Activated T-helper 1 cell treated with anti-CD3 and anti-CD28 coated beads, Interleukin-2, amount 50 U/mL, for 16 hours (primary cell): ENCODE measurements at regions not wholly inside any gene's neighbourhood (a gene's known extent, or its start where the extent isn't known, plus 50 kb on each side); places are given as distances from the start of the nearest gene placed in this dataset.

Experiments
- DNase-seq, 2 donors: peaks; one replicate each; pipeline ENCODE4 v3.0.0-alpha.2; 2020; ENCODE audit warnings: low read depth in 1 of 2, low spot score in 1 of 2

DNA sequence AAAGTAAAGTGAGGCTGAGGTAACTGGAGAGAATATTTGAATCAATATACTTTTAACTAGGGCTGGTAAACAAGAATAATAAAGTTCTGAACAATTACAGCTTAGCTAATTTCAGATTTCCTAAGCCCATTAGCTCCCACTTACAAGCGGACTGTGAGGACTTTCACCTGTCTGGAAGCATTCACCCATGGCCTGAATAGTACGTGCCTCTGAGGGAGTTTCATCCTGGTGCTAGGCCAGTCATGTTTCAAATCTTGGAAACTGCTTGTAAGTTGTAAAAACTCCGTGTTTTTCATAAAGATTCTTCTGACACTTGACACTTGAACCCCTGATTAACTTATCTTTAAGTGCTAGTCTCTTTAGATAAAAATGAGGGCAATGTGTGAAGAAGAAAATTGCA, 975.2 kb upstream of the GHITM start:
- no peak for DNase-seq

DNA sequence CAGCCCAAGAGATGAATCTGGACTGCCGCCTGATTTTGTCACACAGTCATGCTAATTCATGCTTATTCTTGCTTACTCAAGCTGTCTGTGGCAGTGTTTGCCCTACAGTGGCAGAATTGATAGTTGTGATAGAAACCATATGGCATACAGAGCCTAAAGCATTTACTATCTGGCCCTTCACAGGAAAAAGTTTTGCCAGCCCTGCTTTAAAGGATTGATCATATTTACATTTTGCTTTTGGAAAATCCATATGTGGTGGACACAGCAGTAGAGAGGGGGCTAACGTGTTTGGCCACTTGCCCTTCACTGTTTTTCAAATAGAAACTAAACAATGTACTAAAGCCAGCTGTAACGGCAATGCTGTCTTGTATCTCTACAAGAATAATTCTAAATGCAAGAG, 974.0 kb upstream of the GHITM start:
- DNase-seq = no peak

DNA sequence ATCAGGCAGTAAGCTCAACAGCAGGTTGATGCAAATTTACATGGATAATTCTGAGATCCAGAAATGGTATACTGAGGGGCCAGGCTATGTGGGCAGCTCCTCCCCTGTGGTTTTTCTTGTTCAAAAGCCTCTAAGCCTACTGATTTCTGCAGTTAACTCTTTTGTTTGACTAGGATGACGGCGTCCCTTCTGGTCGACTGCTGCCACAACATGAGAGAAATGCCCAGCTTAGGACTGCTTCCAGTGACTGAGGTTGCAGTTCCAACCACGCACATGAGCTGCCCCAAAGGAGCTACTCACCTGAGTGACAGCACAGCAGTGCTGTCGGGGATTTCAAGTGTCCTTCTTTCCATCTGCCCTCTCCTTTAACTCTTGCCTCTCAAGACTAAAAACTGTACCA, 973.0 kb upstream of the GHITM start:
- no peak for DNase-seq

DNA sequence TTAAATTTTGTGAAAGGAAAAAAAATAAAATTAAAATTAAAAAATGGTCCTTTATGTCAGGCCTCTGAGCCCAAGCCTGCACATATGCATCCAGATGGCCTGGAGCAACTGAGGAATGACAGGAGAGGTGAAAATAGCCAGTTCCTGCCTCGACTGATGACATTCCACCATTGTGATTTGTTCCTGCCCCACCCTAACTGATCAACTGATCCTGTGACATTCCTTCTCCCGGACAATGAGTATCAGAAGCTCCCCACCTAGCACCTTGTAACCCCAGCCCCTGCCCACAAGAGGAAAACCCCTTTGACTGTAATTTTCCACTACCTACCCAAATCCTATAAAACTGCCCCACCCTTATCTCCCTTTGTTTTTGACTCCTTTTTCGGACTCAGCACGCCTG, 972.2 kb upstream of the GHITM start:
- no peak for DNase-seq

DNA sequence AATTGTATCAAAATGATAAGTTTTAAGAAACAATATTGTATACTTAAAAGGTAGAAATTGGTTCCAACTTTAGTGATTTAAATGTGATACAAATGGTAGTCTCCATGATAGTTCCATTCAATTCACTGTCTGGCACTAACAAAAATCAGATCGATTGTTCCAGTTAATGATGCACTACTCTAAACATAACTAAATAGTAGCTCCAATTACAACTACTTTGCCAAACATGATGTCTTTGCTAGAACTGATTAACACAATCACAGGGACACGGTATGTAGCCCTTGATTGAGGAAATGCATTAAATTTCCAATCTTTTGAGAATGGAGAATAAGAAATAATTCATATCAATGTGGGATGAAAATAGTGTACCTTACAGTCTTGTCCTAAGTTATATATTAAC, 962.4 kb upstream of the GHITM start:
- no peak for DNase-seq

DNA sequence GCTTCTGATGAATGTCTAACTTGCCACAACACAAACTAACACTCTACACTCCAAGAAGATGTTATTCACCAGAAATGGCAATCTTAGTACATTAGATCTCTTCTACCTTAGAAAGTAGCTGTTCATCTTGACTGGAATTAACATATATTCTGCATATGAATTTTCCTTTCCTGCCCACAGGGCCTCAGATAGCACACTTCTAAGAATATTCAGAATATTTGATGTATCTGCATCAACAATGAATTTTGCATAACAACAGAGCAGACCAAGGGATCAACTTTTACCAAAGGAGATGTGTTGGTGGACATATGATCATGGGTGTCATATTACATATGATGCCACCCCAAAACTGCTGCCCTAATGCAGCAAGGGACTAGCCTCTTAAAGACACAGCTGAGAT, 960.8 kb upstream of the GHITM start:
- no peak for DNase-seq

DNA sequence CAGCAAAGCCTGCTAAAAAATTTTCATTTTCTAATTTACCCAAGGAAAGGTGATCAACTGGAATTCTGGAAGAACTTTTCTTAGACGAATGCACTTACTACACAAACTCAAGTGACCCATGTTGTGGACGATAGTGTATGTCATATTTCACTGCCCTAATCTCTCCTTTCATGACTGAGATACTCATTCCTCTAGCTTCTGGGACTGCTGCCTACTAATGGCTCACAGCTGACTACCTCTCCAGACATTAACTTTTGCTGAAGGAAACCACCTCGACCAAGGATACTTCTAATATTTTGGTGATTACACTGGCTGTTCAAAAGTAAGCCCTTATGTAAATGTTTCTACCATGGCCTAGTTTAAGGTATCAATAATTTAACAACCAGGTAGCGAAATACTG, 959.9 kb upstream of the GHITM start:
- DNase-seq = no peak

DNA sequence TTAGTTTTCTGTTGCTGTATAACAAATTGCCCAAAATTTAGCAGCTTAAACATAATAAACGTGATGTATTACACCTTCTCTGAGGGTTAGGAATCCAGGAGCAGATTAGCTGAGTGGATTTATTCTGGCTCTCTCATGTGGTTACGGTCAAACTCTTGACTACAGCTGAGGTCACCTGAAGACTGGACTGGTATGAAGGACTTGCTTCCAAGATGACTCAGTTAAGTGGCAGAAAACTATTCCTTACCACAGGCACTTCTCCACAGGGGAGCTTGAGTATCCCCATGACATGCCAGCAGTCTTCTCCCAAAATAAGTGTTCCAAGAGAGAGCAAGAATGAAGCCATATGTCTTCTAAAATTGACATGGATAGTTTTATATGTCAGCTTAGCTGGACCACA, 957.2 kb upstream of the GHITM start:
- DNase-seq = no peak

DNA sequence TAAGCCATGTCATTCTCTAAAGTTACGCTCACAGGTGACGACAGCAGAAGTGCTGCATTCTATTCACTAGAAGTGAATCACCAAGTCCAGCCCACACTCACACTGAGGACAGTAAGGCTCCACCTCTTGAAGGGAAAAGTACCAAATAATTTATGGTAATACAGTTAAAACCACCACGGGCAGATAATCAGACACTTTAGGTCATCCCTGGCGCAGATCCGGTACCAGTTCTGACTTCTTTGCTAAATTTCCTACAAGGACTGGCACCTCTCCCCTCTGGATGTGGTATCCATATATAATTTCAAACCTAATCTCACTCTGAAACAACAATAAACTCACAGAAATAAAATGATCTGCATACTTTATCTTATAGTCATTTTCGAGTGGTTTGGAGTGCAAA, 954.7 kb upstream of the GHITM start:
- no peak for DNase-seq

DNA sequence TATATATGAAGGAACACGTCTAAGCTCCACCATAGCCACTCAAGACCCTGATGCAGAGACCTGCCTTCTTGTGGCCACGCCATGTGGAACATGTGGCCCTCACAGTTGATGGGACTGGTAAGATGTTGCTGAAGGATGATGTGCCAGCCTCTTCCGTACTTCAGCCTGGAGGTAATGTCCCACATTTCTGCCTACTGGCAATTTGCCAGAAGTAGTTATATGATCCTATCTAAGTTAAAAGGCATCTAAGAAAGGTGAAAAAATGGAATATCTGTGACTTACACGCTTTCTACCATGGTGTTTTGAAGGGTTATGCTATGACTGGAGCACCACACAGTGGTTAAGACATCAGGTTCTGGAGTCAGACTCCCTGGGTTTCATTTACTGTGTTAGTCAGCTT, 948.7 kb upstream of the GHITM start:
- no peak for DNase-seq

DNA sequence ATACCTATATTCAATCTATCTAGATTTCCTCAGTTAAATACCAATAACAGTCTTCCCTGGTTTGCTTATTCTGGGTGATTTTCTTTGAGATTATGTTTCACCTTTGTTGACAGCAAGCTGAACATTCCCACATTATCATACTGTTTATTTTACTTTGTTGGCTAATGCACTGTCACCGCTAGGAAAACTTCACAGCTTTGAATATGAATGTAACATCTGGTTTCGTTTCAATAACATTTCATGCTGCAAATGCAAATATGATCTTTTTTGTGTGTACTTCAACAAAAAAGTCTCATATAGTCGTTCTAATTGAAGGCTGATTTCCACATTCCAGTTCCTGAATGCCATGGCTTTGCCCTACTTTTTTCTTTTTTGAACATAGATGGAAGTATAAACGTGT, 946.3 kb upstream of the GHITM start:
- DNase-seq = no peak

DNA sequence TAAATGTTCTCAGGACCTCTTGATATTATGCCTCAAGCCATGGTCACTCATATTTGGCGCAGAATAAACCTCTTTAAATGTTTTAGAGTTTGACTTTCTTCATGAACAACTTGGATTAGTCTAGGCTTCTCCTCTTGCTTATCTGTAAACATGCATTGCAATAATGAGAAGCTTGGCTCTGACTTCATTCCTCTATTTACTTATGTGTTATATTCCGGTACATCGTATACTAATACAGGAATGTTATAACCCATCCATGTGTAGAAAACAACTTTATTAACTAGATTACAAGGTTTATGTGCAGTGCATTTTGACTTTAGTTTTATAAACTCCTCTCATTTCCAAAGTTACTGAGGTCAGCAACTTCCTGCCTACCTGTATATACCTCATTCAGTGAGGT, 944.3 kb upstream of the GHITM start:
- no peak for DNase-seq

DNA sequence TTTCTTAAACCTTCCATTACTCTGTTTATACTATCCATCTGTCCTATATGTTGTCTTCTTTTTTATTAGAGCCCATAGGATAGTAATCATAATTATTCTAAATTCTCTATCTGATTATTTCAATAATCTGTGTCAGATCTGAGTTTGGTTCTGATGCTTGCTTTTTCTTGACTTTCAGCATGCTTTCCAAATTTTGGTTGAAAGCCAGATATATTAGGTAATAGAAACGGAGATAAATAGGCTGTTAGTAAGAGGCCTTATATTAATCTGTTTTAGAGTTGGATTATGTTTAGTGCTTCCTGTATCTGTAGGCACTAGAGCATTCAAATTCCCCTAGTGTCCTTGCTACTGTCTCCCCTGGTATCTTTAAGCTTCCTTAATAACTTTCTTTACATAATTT, 939.9 kb upstream of the GHITM start:
- DNase-seq = no peak

DNA sequence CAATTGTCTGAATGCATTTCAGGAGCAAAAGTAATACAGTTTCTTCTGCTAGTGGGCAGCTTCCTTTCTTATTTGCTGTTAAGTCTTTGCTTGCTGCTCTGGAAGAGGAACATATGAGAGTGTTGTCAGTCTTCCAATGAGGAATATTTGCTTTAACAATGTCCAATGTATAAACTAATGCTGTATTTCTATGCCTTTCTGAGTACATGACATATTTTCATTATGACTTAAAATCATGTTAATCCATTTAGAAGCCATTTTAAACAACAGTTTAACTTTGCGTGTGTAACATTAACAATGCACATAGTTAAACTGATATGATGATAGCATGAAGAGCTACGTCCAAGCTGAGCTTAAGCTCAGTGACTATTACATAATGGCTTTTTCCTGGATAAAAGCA, 933.4 kb upstream of the GHITM start:
- no peak for DNase-seq

DNA sequence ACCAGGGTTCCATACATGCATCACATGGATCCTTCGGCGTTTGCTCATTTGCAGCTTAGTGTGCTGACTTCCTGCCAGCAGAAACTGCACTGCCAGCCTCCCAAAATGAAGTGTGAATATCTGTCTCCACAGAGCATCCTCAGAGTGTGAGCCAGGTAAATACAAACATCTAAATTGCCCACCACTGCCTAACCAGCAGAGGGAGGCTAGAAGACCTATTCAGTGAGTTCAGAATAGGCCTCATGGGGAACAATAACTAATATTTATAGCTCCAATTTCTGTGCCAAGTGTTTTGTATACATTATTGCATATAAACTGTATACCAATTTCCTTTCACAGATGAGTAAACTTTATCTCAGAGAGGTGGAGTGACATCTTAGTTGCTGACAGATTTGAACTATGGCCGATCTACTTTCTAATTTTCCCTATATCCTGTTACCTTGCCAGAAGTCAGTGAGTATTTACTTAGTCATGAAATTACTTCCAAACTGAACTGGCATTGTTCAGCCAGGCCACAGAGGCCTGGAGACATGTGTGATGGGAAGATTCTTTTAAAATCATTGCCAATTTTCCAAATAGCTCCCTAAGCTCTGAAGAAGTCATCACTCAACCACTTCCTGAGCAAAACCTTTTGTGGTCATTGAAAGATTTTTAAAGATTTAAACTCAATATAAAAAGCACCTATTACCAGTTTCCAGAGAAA, 926.5 kb upstream of the GHITM start:
- DNase-seq = no peak

DNA sequence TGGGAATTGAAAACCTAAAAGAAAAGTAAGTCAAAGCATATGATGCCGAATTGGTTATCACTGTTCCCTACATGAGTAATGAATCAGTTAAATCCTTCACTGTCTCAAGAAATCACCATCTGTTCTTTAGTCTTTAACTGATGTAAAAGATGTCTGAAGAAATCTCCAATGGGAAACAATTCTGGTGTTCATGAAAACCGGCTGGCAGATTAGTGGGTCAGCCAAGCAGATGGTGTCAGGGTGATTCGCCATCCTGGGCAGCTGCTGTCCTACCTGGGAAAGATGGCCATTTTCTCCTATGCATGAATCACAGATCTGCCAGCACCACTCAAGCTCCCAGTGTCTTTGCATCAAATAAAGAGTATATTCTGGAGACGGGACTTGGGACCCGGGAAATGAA, 925.2 kb upstream of the GHITM start:
- no peak for DNase-seq

DNA sequence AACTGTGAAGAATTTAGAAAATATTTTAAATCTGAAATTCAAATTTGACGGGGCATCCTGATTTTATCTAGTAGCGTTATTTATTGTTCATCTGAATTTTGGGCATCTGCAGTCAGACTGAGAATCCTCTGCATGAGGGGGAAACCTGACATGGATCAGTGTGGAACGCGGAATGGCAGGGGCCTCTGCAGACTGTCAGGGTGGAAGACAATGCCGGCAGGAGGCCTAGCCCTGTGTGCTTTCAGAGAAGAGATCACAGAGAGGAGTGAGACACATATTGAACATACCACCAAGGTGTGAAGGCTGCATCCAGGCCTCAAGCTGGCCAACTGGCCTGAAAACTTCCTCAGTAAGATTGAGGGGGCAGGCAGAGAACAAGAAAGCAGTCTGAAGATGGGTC, 921.1 kb upstream of the GHITM start:
- no peak for DNase-seq

DNA sequence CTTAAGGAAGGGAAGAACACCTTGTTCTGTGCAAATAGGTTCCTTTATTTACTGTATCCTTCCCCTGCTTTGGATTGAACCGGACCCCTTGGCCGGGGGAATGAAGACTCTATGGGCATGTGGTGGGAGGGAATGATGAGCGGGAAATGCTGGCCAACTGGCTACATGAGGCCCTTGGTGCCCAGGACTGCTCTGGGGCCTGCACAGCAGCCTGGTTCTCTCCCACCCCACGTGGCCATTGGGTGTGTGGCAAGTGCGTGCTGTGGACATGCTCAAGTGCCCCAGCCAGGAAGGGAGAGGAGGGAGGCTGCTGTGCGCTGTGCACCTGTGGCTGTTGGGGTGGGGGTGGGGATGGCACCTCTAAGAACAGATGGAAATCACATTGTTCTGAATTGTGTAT, 917.0 kb upstream of the GHITM start:
- no peak for DNase-seq

DNA sequence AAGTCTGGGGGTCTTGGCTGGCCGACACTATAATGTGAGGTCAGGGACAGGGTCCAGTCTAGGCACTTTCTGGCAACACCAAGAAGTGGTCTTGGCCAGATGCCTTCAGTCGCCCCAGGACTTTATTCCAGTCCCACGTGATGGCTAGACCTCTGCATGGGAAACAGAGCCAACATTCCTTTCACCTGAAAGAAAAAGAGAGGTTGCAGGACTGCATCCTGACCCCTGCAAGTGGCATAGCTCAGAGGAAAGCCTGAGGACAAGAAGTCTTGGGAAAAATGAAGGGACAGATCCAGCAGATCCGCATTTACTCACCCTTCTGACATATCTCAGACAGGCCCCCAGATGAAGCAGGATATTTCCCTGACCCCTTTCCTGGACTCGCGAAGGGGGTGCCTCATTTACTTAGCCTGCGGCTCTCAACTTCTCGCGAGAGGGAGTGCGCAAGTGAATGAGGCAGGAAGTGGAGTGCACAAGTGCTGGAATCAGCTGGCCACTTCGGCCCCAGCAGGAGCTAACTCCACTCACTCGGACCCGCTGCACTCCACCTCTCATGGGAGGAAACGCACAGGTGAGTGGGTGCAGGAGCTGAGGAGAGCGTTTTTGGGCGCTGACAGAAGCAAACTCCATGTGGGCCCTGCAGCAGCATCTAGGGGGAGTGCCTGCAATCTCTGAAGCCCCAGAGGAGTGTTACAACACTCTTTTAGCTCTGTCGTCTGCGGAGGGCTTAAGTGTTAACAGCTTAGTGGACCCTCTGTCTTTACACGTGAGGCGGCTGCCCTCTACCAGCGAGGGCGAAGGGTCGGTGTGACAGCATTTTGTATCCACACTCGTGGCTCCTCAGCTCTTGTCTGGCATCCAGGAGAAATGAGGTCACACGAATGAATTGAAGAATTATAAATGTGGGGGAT, 916.2 kb upstream of the GHITM start:
- DNase-seq = no peak

DNA sequence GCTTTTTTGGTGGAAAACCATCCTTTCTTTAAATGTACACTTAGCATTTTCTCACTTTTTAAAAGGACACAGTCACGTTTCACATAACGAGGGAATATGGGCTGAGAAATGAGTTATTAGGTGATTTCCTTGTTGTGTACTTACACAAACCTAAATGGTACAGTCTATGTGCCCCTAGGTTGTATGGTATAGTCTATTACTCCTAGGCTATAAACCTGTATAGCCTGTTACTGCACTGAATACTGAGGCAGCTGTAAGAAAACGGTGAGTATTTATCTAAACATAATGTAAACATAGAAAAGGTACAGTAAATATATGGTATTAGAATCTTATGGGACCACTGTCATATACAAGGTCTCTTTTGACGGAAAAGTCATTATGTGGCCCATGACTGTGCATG, 913.5 kb upstream of the GHITM start:
- DNase-seq = no peak

DNA sequence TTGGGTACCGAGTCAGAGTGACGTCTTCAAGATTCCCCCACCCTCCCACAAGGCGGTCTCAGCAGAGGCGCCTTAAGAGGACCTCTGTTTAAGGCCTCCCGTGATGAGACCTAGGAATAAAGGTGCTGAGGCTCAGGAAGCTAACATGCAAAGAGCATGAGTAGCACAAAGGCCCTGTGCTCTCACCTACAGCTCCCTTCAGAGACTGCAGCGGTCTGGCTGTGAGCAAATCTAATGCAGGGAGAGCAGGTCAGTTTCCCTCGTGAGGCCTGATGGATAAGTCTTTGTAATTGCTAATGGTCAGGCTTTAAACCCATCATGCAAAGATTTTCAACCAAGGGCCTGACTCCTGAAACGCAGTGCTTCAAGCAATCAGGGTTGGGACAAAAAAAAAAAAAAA, 909.3 kb upstream of the GHITM start:
- DNase-seq = no peak

DNA sequence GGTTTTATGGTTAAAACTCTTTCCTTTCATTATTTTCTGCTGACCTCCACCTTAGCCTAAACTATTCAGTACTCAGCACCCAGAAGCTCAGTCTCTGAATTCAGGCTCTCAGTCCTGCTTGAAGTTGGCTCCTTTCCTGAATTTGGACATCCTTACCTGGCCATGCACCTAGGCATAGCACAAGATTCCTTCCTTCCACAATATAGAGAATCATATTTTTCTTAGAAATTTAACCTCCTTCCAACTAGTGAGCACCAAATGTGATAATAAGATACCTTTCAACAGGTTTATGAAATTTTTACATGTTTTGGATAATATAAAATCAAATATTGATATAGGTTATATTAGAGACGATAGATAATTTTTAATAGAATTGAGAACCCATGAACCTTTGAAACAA, 905.6 kb upstream of the GHITM start:
- no peak for DNase-seq

DNA sequence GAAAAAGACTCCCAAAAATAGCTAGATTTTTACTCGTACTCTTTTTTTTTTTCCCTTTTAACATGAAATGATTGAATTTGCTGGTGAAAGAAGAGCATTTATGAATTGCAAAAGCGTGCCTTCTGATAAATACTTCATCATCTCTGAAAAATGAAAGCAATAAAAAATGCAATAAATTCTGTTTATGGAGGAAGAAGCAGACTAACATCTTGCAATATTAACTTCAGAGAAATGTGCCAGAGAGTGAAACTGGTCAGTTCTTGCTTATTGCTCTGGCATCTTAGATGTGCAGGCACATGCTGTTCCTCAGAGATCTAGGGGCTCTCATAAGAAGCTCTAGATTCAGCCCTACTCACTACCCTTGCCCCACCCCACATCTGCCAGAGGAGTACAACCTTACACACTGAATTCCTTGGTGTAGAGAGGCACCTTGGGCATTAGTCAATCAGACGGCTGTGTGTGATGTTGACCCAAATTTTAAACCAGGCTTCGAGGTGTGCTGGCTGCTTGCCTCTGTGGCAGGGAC, 891.1 kb upstream of the GHITM start:
- no peak for DNase-seq
